ENCODE measurements at regions not wholly inside any gene's neighbourhood (a gene's known extent, or its start where the extent isn't known, plus 50 kb on each side); places are given as distances from the start of the nearest gene placed in this dataset.

DNA sequence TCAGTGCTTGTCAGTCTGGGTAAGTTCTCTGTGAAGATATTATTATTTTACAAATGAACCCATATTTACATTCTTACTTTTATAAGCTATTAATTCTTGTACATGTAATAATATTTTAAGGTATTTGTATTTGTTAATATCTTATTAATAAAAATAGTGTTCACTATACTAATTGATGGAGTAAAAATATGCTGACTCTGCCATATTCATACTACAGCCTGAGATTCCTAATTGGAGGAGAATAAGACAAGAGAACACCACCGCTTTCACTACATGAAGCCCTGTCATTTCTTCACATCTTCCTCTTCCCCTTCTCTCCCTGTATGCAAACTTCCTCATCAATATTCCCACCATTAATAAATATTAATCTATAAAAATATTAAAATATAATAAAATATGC lies 167.6 kb upstream of the TUSC1 start:
- Histone ChIP-seq H4K20me1 (ENCODE audit: insufficient read depth, low read length, poor library complexity, severe bottlenecking) (no peaks in the 10 kb centered on the region), H3K36me3 (ENCODE audit: insufficient read depth, low read length) (no peaks in the 10 kb centered on the region), H3K4me2 (ENCODE audit: low read depth, low read length, poor library complexity, severe bottlenecking) (no peak overlapping the region), H3K9me2 (replicated peaks; ENCODE audit: low read depth, low read length) (no peaks in the 10 kb centered on the region), H3K9me3 (ENCODE audit: insufficient read depth, low read depth, low read length) (no peaks in the 10 kb centered on the region), H2AFZ (ENCODE audit: low read length) (no peak overlapping the region), H3K27me3 (ENCODE audit: insufficient read depth, low read length, poor library complexity, severe bottlenecking) (no peaks in the 10 kb centered on the region), H3K9ac (ENCODE audit: low read depth, low read length, poor library complexity, severe bottlenecking) (no peak overlapping the region), H3K4me1 (ENCODE audit: insufficient read depth, low read length, poor library complexity, severe bottlenecking) (no peaks in the 10 kb centered on the region), H3F3A (ENCODE audit: low read depth) (no peaks in the 10 kb centered on the region), H3K4me3 (ENCODE audit: low read length, poor library complexity, severe bottlenecking) (no peak overlapping the region), H3K79me2 (ENCODE audit: insufficient read depth, low read length) (no peaks in the 10 kb centered on the region)
- TF ChIP-seq, protein P1, sequence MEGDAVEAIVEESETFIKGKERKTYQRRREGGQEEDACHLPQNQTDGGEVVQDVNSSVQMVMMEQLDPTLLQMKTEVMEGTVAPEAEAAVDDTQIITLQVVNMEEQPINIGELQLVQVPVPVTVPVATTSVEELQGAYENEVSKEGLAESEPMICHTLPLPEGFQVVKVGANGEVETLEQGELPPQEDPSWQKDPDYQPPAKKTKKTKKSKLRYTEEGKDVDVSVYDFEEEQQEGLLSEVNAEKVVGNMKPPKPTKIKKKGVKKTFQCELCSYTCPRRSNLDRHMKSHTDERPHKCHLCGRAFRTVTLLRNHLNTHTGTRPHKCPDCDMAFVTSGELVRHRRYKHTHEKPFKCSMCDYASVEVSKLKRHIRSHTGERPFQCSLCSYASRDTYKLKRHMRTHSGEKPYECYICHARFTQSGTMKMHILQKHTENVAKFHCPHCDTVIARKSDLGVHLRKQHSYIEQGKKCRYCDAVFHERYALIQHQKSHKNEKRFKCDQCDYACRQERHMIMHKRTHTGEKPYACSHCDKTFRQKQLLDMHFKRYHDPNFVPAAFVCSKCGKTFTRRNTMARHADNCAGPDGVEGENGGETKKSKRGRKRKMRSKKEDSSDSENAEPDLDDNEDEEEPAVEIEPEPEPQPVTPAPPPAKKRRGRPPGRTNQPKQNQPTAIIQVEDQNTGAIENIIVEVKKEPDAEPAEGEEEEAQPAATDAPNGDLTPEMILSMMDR (conservative IDR thresholded peaks at IDR 0.05; ENCODE audit: low read length), result no peak
- no peak for TF ChIP-seq EZH2phosphoT487 (IDR thresholded peaks at IDR 0.05; ENCODE audit: borderline replicate concordance)

DNA sequence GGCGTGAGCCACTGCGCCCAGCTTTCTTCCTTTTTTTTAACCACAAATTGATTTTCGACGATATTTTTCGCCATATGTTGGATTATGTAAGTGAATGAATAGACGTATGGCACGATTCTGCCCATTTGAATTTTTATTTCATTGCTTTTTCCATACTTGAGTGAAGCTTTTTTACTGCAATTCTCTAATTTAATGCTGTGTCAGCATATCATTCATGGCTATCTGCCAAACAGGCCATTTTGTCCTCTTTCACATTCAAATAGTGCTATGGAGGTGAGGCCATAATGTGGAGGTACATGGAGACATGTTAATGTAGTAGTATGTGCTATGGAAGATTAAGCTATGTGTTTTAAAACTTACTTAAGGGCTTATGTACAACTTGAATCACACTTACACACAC lies 152.1 kb upstream of the TUSC1 start:
- H2AFZ ChIP-seq (ENCODE audit: low read length), result no peak overlapping the region
- H3K9me2 ChIP-seq (replicated peaks; ENCODE audit: low read depth, low read length), result no peaks in the 10 kb centered on the region
- no peaks in the 10 kb centered on the region for H3K36me3 ChIP-seq (ENCODE audit: insufficient read depth, low read length)
- H3K4me2 ChIP-seq (ENCODE audit: low read depth, low read length, poor library complexity, severe bottlenecking), result no peak overlapping the region
- no peak overlapping the region for H3K4me3 ChIP-seq (ENCODE audit: low read length, poor library complexity, severe bottlenecking)
- H3K9me3 ChIP-seq (ENCODE audit: insufficient read depth, low read depth, low read length), result peaks cover 2% of the 10 kb centered on the region; the same call in 1 of the 2 replicates
- no peak overlapping the region for H3K9ac ChIP-seq (ENCODE audit: low read depth, low read length, poor library complexity, severe bottlenecking)
- no peaks in the 10 kb centered on the region for H3K4me1 ChIP-seq (ENCODE audit: insufficient read depth, low read length, poor library complexity, severe bottlenecking)
- no peaks in the 10 kb centered on the region for H3K79me2 ChIP-seq (ENCODE audit: insufficient read depth, low read length)
- H3F3A ChIP-seq (ENCODE audit: low read depth), result no peaks in the 10 kb centered on the region
- H3K27me3 ChIP-seq (ENCODE audit: insufficient read depth, low read length, poor library complexity, severe bottlenecking), result no peaks in the 10 kb centered on the region
- no peak for TF ChIP-seq EZH2phosphoT487 (IDR thresholded peaks at IDR 0.05; ENCODE audit: borderline replicate concordance)
- TF ChIP-seq, protein P1 (conservative IDR thresholded peaks at IDR 0.05; ENCODE audit: low read length), result no peak
- H4K20me1 ChIP-seq (ENCODE audit: insufficient read depth, low read length, poor library complexity, severe bottlenecking), result no peaks in the 10 kb centered on the region

DNA sequence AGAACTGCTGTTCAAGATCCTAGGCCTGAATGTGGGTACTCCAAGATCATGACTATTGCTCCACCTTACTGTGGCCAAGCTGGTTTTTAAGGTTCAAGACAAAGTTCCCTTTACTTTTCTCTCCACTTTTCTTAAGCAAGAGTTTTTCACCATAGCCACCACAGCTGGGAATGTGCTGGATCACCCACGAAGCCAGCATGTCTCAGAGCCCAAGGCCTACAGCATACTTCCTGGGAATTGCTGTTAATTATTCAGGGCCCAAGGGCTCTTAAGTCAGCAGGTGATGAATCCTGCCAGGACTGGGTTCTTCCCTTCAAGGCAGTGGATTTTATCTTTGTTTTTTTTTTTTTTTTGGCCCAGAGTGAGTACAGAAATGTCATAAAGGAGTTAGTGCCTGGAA lies 149.4 kb upstream of the TUSC1 start:
- Histone ChIP-seq H3K36me3 (ENCODE audit: insufficient read depth, low read length) (no peaks in the 10 kb centered on the region), H3K4me2 (ENCODE audit: low read depth, low read length, poor library complexity, severe bottlenecking) (no peak overlapping the region), H3K79me2 (ENCODE audit: insufficient read depth, low read length) (no peaks in the 10 kb centered on the region), H2AFZ (ENCODE audit: low read length) (no peak overlapping the region), H3F3A (ENCODE audit: low read depth) (no peaks in the 10 kb centered on the region), H4K20me1 (ENCODE audit: insufficient read depth, low read length, poor library complexity, severe bottlenecking) (no peaks in the 10 kb centered on the region), H3K9me3 (ENCODE audit: insufficient read depth, low read depth, low read length) (peaks cover 2% of the 10 kb centered on the region; the same call in 1 of the 2 replicates), H3K4me1 (ENCODE audit: insufficient read depth, low read length, poor library complexity, severe bottlenecking) (no peaks in the 10 kb centered on the region), H3K9me2 (replicated peaks; ENCODE audit: low read depth, low read length) (no peaks in the 10 kb centered on the region), H3K4me3 (ENCODE audit: low read length, poor library complexity, severe bottlenecking) (no peak overlapping the region), H3K9ac (ENCODE audit: low read depth, low read length, poor library complexity, severe bottlenecking) (no peak overlapping the region), H3K27me3 (ENCODE audit: insufficient read depth, low read length, poor library complexity, severe bottlenecking) (no peaks in the 10 kb centered on the region)
- TF ChIP-seq EZH2phosphoT487 (IDR thresholded peaks at IDR 0.05; ENCODE audit: borderline replicate concordance), result no peak
- TF ChIP-seq, protein P1 (conservative IDR thresholded peaks at IDR 0.05; ENCODE audit: low read length), result no peak
